ENCODE measurements at regions not wholly inside any gene's neighbourhood (a gene's known extent, or its start where the extent isn't known, plus 50 kb on each side); places are given as distances from the start of the nearest gene placed in this dataset.
"Not testable (repeated sequence)": the region's sequence is repeated elsewhere in the genome, so short reads cannot be mapped to it uniquely, and the experiment has no call there.

DNA sequence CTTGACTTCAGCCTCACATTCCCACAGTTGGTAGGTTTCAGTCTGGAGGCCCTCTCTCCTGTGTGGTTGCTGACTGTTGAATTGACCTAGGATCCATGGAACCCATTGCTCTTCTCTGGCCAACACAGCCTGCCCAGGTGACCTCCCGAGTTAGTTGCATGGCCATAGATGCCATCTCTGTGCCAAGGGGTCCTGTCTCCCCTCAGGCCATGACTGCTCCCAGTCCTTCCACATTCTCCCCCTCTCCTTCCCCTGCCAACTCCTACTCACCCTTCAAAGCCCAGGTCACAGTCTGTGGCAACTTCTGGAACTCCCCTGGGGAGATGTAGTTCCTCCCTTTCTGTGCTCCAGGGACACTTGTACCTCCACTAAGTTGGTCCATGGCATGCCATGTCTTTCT, 67.3 kb upstream of the GRB10 start:
- no peaks in the 10 kb centered on the region for H3K36me3 Mint-ChIP-seq

DNA sequence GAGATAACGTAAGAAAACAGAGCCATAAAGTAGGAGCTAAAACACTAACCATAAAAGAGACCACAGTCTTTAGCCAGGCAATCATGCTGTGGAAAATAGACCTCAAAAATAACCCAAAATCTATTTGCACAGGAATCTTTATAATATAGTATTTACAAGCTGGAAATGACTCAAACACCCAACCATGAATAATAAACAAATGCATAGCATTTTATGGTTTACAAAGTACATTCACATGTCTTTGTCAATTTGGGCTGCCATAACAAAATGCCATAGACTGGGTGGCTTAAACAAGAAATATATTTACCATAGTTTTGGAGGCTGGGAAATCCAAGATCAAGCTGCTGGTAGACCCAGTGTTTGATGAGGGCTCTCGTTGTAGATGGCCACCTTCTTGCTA, 65.5 kb upstream of the GRB10 start:
- Mint-ChIP-seq H3K4me3 (no peak overlapping the region), H3K9me3 (no peaks in the 10 kb centered on the region), H3K27me3 (peaks cover 12% of the 10 kb centered on the region), H3K27ac (no peak overlapping the region), H3K4me1 (ENCODE audit: unreplicated experiment) (no peaks in the 10 kb centered on the region), H3K36me3 (no peaks in the 10 kb centered on the region)
- no peak for DNase-seq (ENCODE audit: extremely low spot score, unreplicated experiment)
- TF ChIP-seq CTCF (conservative IDR thresholded peaks at IDR 0.05): no peak

More for the DNA sequence above, 67.3 kb upstream of the GRB10 start:
- TF ChIP-seq CTCF (conservative IDR thresholded peaks at IDR 0.05): no peak
- Mint-ChIP-seq H3K4me3 (no peak overlapping the region), H3K9me3 (no peaks in the 10 kb centered on the region), H3K27ac (no peak overlapping the region), H3K4me1 (ENCODE audit: unreplicated experiment) (no peaks in the 10 kb centered on the region), H3K27me3 (peaks cover 12% of the 10 kb centered on the region)
- DNase-seq (ENCODE audit: extremely low spot score, unreplicated experiment): no peak

- not testable (repeated sequence) for H3K9me3 Mint-ChIP-seq; H3K4me1 Mint-ChIP-seq (ENCODE audit: unreplicated experiment); DNase-seq (ENCODE audit: extremely low spot score, unreplicated experiment); H3K4me3 Mint-ChIP-seq; H3K27ac Mint-ChIP-seq; H3K36me3 Mint-ChIP-seq
- peaks cover 21% of the 10 kb centered on the region for H3K27me3 Mint-ChIP-seq
Observed at GRCh38 chr7:50844861-50845260, 62.2 kb upstream of the GRB10 start.

DNA sequence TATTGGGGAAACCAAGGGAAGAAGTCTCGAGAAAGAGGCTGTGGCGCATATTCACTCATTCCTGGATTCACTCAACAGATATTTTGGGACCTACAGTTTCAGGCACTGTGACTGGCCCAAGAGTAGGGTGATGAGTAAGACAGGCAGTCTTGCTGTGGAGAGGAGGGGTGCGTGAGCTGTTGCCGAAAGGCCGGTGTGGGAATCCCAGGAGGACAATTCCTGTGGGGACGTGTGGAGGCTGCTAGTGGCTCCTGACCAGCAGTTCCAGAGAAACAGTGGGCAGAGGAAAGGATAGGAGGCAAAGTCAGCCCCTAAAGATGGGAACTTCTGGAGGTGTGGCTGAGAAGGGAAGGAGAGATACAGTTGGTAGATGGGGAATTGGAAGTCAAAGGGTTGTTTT, 59.3 kb upstream of the GRB10 start:
- Mint-ChIP-seq H3K4me3 (no peak overlapping the region), H3K36me3 (no peaks in the 10 kb centered on the region), H3K27ac (no peak overlapping the region), H3K27me3 (peaks cover 12% of the 10 kb centered on the region), H3K4me1 (ENCODE audit: unreplicated experiment) (no peaks in the 10 kb centered on the region), H3K9me3 (no peaks in the 10 kb centered on the region)
- no peak for TF ChIP-seq CTCF (conservative IDR thresholded peaks at IDR 0.05)
- no peak for DNase-seq (ENCODE audit: extremely low spot score, unreplicated experiment)

DNA sequence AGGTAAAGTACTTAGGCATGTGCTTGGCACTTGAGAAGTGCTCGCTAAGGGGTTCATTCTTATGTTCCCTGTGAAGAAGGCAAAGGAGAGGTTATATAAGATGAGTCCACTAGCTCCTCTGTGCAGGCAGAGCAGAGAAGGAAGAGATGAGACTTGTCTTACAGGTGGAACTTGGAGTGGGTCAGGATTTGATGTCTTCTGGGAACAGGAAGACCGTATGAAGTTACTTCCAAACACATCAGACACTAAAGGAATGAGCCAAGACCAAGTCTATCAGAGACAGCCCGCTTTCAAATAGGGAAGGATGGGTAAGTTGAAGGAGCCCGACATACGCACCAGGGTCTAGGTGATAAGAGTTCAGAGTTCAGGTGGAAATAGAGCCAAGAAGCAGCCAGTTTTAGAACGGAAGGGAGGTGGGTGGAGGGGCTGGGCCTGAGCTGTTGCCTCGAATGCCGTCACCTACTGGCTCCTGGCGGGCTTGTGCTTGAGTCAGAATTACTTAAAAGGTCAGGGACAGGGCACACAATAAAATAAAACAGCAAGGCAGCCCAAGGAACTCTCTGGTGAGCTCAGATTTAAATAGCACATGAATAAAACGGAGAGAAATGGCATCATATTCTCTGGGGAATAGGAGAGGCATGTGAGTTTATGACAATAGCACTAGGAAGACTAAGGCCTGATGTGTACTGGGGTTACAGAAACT, 56.1 kb upstream of the GRB10 start:
- no peaks in the 10 kb centered on the region for H3K9me3 Mint-ChIP-seq
- no peak overlapping the region for H3K27ac Mint-ChIP-seq
- H3K4me3 Mint-ChIP-seq: no peak overlapping the region
- DNase-seq (ENCODE audit: extremely low spot score, unreplicated experiment): no peak
- H3K36me3 Mint-ChIP-seq: no peaks in the 10 kb centered on the region
- H3K27me3 Mint-ChIP-seq: peaks cover 12% of the 10 kb centered on the region
- no peak for TF ChIP-seq CTCF (conservative IDR thresholded peaks at IDR 0.05)
- H3K4me1 Mint-ChIP-seq (ENCODE audit: unreplicated experiment): no peaks in the 10 kb centered on the region

DNA sequence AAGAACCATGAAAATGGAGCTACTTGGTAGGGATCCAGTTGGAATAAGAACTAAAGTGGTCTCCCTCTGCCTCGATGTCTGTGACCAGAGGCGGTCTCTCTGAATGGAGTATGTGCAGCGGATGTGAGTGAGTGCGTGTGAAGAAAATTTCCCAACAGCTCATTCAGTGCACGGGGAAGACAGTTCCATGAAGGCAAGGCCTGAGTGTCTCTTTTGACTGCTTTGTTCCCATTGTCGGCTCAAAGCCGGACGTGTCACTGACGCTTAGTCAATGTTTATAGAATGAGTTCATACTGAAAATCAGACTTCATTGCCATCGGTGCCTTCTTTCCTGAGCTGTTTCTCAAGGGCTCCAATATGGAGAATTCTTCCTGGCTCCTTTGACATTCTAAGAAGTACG, 55.3 kb upstream of the GRB10 start:
- Mint-ChIP-seq H3K4me1 (ENCODE audit: unreplicated experiment) (no peaks in the 10 kb centered on the region), H3K9me3 (no peaks in the 10 kb centered on the region), H3K27me3 (peaks cover 16% of the 10 kb centered on the region), H3K36me3 (no peaks in the 10 kb centered on the region), H3K4me3 (no peak overlapping the region), H3K27ac (no peak overlapping the region)
- DNase-seq (ENCODE audit: extremely low spot score, unreplicated experiment): no peak
- TF ChIP-seq CTCF (conservative IDR thresholded peaks at IDR 0.05): no peak
